PC-9 (cell line): ENCODE measurements at regions not wholly inside any gene's neighbourhood (a gene's known extent, or its start where the extent isn't known, plus 50 kb on each side); places are given as distances from the start of the nearest gene placed in this dataset.

ENCODE experiments used
- BruUV-seq: library from RNA; stranded (reverse); fragments of 400-500 nt; replicated peaks from 2 replicates; lab custom pipeline; 2021; lab: Mats Ljungman, UMichigan
- CTCF ChIA-PET: fragments of 300-600 bp; sonication (Branson Sonifier 250); formaldehyde crosslinking; loops from one replicate; lab custom pipeline; 2022; ENCODE audit warnings: antibody characterized with exemption; lab: Charles Lee
- POLR2A ChIA-PET: fragments of 300-600 bp; sonication (Branson Sonifier 250); formaldehyde crosslinking; loops from one replicate; lab custom pipeline; 2022; ENCODE audit warnings: antibody characterized with exemption; ENCODE audit not compliant: unreplicated experiment; lab: Charles Lee
- DNase-seq, 2 experiments: peaks; one replicate each; pipeline versions ENCODE4 v3.0.0 to v3.0.0-alpha.2; 2015 to 2022; ENCODE audit warnings: mixed read lengths in 1 of 2
- H2AFZ ChIP-seq: fragments of 200-600 bp; sonication (generic); 2 replicates; pipeline ENCODE4 v1.8.1; 2017; ENCODE audit warnings: antibody characterized with exemption
- H3F3A ChIP-seq: fragments of 200-600 bp; sonication (generic); 2 replicates; pipeline ENCODE4 v1.8.1; 2017; ENCODE audit warnings: antibody characterized with exemption, mild to moderate bottlenecking, low read depth; ENCODE audit not compliant: insufficient read depth
- H3K27ac ChIP-seq: fragments of 200-600 bp; sonication (generic); 2 replicates; pipeline ENCODE4 v1.6.1; 2016; ENCODE audit warnings: mixed run types
- H3K27me3 ChIP-seq: fragments of 200-600 bp; sonication (generic); 2 replicates; pipeline ENCODE4 v1.6.1; 2016; ENCODE audit warnings: low read depth, mixed run types; ENCODE audit not compliant: insufficient read depth
- H3K36me3 ChIP-seq: fragments of 200-600 bp; sonication (generic); 2 replicates; pipeline ENCODE4 v1.6.1; 2016; ENCODE audit warnings: low read depth, mixed run types
- H3K4me1 ChIP-seq: fragments of 200-600 bp; sonication (generic); replicated peaks from 2 replicates; pipeline ENCODE4 v1.6.1; 2016; ENCODE audit warnings: mixed run types; ENCODE audit not compliant: insufficient read depth
- H3K4me2 ChIP-seq: fragments of 200-600 bp; sonication (generic); 2 replicates; pipeline ENCODE4 v1.6.1; 2017; ENCODE audit warnings: mixed run types
- H3K4me3 ChIP-seq: fragments of 200-600 bp; sonication (generic); 2 replicates; pipeline ENCODE4 v1.6.1; 2016; ENCODE audit warnings: mixed run types
- H3K79me2 ChIP-seq: fragments of 200-600 bp; sonication (generic); 2 replicates; pipeline ENCODE4 v1.6.1; 2017; ENCODE audit warnings: low read depth, mixed run types
- H3K9me2 ChIP-seq: fragments of 200-600 bp; sonication (generic); 2 replicates; pipeline ENCODE4 v1.8.1; 2017; ENCODE audit warnings: mild to moderate bottlenecking; ENCODE audit not compliant: insufficient read depth
- H3K9me3 ChIP-seq: fragments of 200-600 bp; sonication (generic); 2 replicates; pipeline ENCODE4 v1.8.1; 2016; ENCODE audit warnings: low read depth; ENCODE audit not compliant: insufficient read depth
- H4K20me1 ChIP-seq: fragments of 200-600 bp; sonication (generic); 2 replicates; pipeline ENCODE4 v1.8.1; 2017; ENCODE audit not compliant: insufficient read depth
- EZH2 ChIP-seq: fragments of 200-600 bp; sonication (generic); IDR thresholded peaks from 2 replicates; pipeline ENCODE4 v1.8.0; 2017; ENCODE audit warnings: antibody characterized with exemption, low read depth
- intact Hi-C: fragments of 100-400 bp; cut with micrococcal nuclease; formaldehyde crosslinking; loops from one replicate; pipeline ENCODE4 v1.10.0; 2022; ENCODE audit not compliant: unreplicated experiment
- TF ChIP-seq, protein P1 (sequence below): fragments of 200-600 bp; sonication (generic); conservative IDR thresholded peaks from 2 replicates; pipeline ENCODE4 v1.6.1; 2017; ENCODE audit warnings: mixed run types, antibody characterized with exemption, mild to moderate bottlenecking, moderate library complexity

- H3K27ac ChIP-seq, result no peak overlapping the region
- H3F3A ChIP-seq, result peaks cover 5% of the 10 kb centered on the region; the same call in 1 of the 2 replicates
- POLR2A ChIA-PET, result no interaction called here
- no peaks in the 10 kb centered on the region for H3K27me3 ChIP-seq
- CTCF ChIA-PET, result no interaction called here
- no peaks in the 10 kb centered on the region for H3K79me2 ChIP-seq
- H3K4me2 ChIP-seq, result no peak overlapping the region
- H3K4me1 ChIP-seq, result no peaks in the 10 kb centered on the region; the same call in 1 of the 2 replicates
- no peaks in the 10 kb centered on the region for H3K9me3 ChIP-seq
- no peak for DNase-seq
- no peak overlapping the region for H2AFZ ChIP-seq
- no peaks in the 10 kb centered on the region for H3K9me2 ChIP-seq
- H3K36me3 ChIP-seq, result no peaks in the 10 kb centered on the region
- H3K4me3 ChIP-seq, result no peak overlapping the region
- no TSS peak for BruUV-seq
- no peak for TF ChIP-seq EZH2
- TF ChIP-seq, protein P1, sequence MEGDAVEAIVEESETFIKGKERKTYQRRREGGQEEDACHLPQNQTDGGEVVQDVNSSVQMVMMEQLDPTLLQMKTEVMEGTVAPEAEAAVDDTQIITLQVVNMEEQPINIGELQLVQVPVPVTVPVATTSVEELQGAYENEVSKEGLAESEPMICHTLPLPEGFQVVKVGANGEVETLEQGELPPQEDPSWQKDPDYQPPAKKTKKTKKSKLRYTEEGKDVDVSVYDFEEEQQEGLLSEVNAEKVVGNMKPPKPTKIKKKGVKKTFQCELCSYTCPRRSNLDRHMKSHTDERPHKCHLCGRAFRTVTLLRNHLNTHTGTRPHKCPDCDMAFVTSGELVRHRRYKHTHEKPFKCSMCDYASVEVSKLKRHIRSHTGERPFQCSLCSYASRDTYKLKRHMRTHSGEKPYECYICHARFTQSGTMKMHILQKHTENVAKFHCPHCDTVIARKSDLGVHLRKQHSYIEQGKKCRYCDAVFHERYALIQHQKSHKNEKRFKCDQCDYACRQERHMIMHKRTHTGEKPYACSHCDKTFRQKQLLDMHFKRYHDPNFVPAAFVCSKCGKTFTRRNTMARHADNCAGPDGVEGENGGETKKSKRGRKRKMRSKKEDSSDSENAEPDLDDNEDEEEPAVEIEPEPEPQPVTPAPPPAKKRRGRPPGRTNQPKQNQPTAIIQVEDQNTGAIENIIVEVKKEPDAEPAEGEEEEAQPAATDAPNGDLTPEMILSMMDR, result no peak
- intact Hi-C loops, result no loop called here
- no peaks in the 10 kb centered on the region for H4K20me1 ChIP-seq
Observed at GRCh38 chr4:99759346-99759984, 57.2 kb upstream of the DAPP1 start.

DNA sequence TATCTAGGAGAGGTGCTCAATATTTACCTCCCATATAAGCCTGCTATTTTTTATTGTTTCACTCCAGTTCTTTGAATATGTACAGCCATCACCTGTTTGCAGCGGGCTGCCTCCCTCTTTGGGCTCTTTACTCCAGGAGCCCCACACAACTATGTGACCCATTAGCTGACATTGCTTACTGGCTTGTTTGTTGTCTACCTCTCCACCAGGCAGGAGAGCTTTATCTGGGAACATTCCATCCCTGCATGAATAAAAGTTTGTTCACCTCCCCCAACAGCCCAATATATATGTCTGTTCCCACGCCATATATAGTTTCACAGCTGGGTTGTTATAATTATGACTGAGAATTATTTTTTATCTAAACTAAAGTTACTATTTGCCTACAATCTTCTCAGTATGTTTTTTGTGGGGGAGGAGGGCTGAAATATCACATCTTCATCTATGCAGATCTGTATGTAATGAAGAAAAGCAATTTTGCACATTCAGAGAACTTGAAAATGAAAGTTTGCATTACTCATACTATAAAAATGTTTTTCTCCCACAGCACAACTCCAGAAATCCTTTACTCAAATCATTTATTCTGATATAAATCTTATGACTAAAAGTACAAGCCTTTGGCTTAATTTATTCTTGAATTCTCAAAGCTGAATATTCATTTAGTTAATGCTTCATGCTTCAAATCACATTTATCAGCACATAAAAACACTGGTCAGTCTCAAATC lies 61.2 kb upstream of the DAPP1 start:
- no TSS peak for BruUV-seq
- Histone ChIP-seq H3K27me3 (no peaks in the 10 kb centered on the region), H3K79me2 (no peaks in the 10 kb centered on the region), H3K9me3 (no peaks in the 10 kb centered on the region), H3K4me1 (no peaks in the 10 kb centered on the region), H3K36me3 (no peaks in the 10 kb centered on the region), H3K9me2 (no peaks in the 10 kb centered on the region; the same call in 1 of the 2 replicates), H3F3A (no peaks in the 10 kb centered on the region), H3K27ac (no peak overlapping the region), H2AFZ (no peak overlapping the region), H4K20me1 (no peaks in the 10 kb centered on the region), H3K4me3 (no peak overlapping the region), H3K4me2 (no peak overlapping the region)
- ChIA-PET CTCF (no interaction called here), POLR2A (no interaction called here)
- intact Hi-C loops, result no loop called here
- TF ChIP-seq, protein P1, result no peak
- no peak for TF ChIP-seq EZH2
- no peak for DNase-seq

GRCh38 chr4:99754756-99755155 lies 61.9 kb upstream of the DAPP1 start:
- H3K36me3 ChIP-seq, result no peaks in the 10 kb centered on the region
- H3K79me2 ChIP-seq, result no peaks in the 10 kb centered on the region
- H3K4me2 ChIP-seq, result no peak overlapping the region
- no peaks in the 10 kb centered on the region for H3K27me3 ChIP-seq
- H3F3A ChIP-seq, result no peaks in the 10 kb centered on the region
- no peaks in the 10 kb centered on the region for H4K20me1 ChIP-seq
- H3K9me3 ChIP-seq, result no peaks in the 10 kb centered on the region
- TF ChIP-seq, protein P1, result no peak
- TF ChIP-seq EZH2, result no peak
- DNase-seq, result no peak
- BruUV-seq, result no TSS peak
- no peak overlapping the region for H3K4me3 ChIP-seq
- ChIA-PET CTCF (no interaction called here), POLR2A (no interaction called here)
- no peaks in the 10 kb centered on the region; the same call in 1 of the 2 replicates for H3K9me2 ChIP-seq
- no peak overlapping the region for H2AFZ ChIP-seq
- no peaks in the 10 kb centered on the region for H3K4me1 ChIP-seq
- intact Hi-C loops, result no loop called here
- H3K27ac ChIP-seq, result no peak overlapping the region
